Stimulated activated effector memory CD8-positive, alpha-beta T cell treated with anti-CD3 and anti-CD28 coated beads, Interleukin-12 subunit alpha, Interleukin-12 subunit beta, amount 100 ng/mL, for 72 hours (primary cell): ENCODE measurements at regions not wholly inside any gene's neighbourhood (a gene's known extent, or its start where the extent isn't known, plus 50 kb on each side); places are given as distances from the start of the nearest gene placed in this dataset.

Experiments used
- ATAC-seq: fragments of 150-1000 bp; cut with Tn5 transposase; 2 replicates; pipeline ENCODE4 v1.10.0; 2021
- DNase-seq, 2 donors: peaks; one replicate each; pipeline ENCODE4 v3.0.0; 2021 to 2022; ENCODE audit warnings: low spot score in 2 of 2
- H3K27ac Mint-ChIP-seq: one replicate; pipeline ENCODE4 v1.8.0; 2022; ENCODE audit warnings: mild to moderate bottlenecking, mixed read lengths
- H3K36me3 Mint-ChIP-seq: one replicate; pipeline ENCODE4 v1.8.0; 2022; ENCODE audit warnings: mild to moderate bottlenecking, mixed read lengths
- H3K4me1 Mint-ChIP-seq: one replicate; pipeline ENCODE4 v1.8.0; 2022; ENCODE audit warnings: mixed read lengths
- H3K4me3 Mint-ChIP-seq: one replicate; pipeline ENCODE4 v1.8.0; 2022; ENCODE audit warnings: mild to moderate bottlenecking, mixed read lengths
- H3K9me3 Mint-ChIP-seq: one replicate; pipeline ENCODE4 v1.8.0; 2022; ENCODE audit warnings: mixed read lengths

DNA sequence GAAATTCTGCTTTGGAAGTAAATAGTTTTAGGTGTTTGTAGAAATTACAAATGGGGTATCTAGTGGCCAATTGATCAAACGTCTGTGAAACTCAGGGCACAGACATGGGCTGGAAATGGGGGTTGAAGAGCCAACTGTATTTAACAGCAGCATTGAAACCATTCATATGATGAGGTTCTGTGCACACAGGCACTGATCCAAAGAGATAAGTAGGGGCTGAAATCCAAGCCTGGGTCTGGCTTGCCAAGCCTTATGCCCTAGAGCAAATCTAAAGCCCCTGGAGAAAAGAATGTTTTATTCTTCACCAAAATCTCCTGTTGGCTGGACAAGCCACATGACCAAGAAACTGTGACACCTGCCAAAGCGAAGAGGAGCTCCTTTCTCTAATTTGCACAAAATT is 67.6 kb upstream of the ST6GALNAC5 start:
- ATAC-seq (no peak), DNase-seq (no peak)
- H3K9me3 Mint-ChIP-seq = no peaks in the 10 kb centered on the region
- H3K36me3 Mint-ChIP-seq = no peaks in the 10 kb centered on the region
- no peak overlapping the region for H3K4me3 Mint-ChIP-seq
- no peak overlapping the region for H3K27ac Mint-ChIP-seq
- no peaks in the 10 kb centered on the region for H3K4me1 Mint-ChIP-seq

DNA sequence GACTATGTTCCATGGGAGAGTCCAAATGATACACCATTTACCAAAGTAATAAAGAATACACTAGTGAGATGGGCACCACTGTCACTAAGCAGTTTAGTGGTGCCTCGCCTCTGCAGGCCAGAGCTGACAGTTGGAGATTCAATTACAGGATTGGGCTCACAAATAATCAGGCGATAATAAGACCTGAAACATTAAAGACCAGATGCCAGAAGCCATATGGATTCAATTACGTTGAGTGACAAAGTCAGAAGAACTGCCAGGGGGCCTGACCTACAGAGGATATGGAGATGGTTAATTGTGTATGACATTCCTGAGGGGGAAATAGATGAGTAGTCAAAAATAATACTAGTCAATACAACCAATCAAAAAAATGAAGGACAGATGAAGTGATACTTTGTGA is 65.2 kb upstream of the ST6GALNAC5 start:
- Mint-ChIP-seq H3K4me1 (no peaks in the 10 kb centered on the region), H3K27ac (no peak overlapping the region), H3K9me3 (no peaks in the 10 kb centered on the region), H3K36me3 (no peaks in the 10 kb centered on the region), H3K4me3 (no peak overlapping the region)
- DNase-seq = no peak
- ATAC-seq = no peak

- Mint-ChIP-seq H3K36me3 (no peaks in the 10 kb centered on the region), H3K9me3 (peaks cover 7% of the 10 kb centered on the region), H3K27ac (no peak overlapping the region), H3K4me3 (no peak overlapping the region), H3K4me1 (no peaks in the 10 kb centered on the region)
- ATAC-seq = no peak
- no peak for DNase-seq
Measured at GRCh38 chr1:76807543-76808260, 59.6 kb upstream of the ST6GALNAC5 start.
